ENCODE measurements at regions not wholly inside any gene's neighbourhood (a gene's known extent, or its start where the extent isn't known, plus 50 kb on each side); places are given as distances from the start of the nearest gene placed in this dataset.

- TF ChIP-seq POLR2AphosphoS5 (IDR thresholded peaks at IDR 0.05; ENCODE audit: borderline replicate concordance, low read depth, low read length) (no peak), EZH2 (IDR thresholded peaks at IDR 0.05) (no peak), FOXP2 (optimal IDR thresholded peaks at IDR 0.05; ENCODE audit: control extremely low read depth, extremely low read length, insufficient read depth) (no peak)
These were observed 167.7 kb downstream of the DCAF12L2 start for GRCh38 chrX:125998432-125998831.
